Stomach (tissue), 8 donors: ENCODE measurements at regions not wholly inside any gene's neighbourhood (a gene's known extent, or its start where the extent isn't known, plus 50 kb on each side); places are given as distances from the start of the nearest gene placed in this dataset.

Experiments
- DNase-seq, 2 donors: peaks; one replicate each; pipeline versions ENCODE4 v3.0.0 to v3.0.0-alpha.2; 2013 to 2019
- H3K27ac ChIP-seq, 5 donors: fragments of 200-600 bp in 4 of 5; sonication (generic) in 4 of 5; one replicate each; pipeline ENCODE4 v1.5.1; 2013 to 2019; ENCODE audit warnings: mild to moderate bottlenecking in 1 of 5, moderate library complexity in 1 of 5
- H3K27me3 ChIP-seq, 3 donors: fragments of 200-600 bp; sonication (generic); one replicate each; pipeline ENCODE4 v1.5.1; 2017 to 2019; ENCODE audit warnings: mixed run types in 1 of 3
- H3K36me3 ChIP-seq, 4 donors: fragments of 200-600 bp; sonication (generic); 1 replicate in 3 of 4; 2 replicates in 1 of 4; pipeline ENCODE4 v1.5.1; 2016 to 2019
- H3K4me1 ChIP-seq, 4 donors: fragments of 200-600 bp; sonication (generic); one replicate each; pipeline ENCODE4 v1.5.1; 2016 to 2019
- H3K4me3 ChIP-seq, 4 donors: fragments of 200-600 bp; sonication (generic) in 3 of 4; one replicate each; pipeline ENCODE4 v1.5.1; 2016 to 2019; ENCODE audit warnings: mild to moderate bottlenecking in 1 of 4
- H3K9me3 ChIP-seq, 4 donors: fragments of 200-600 bp; sonication (generic); one replicate each; pipeline ENCODE4 v1.5.1; 2016 to 2019
- EP300 ChIP-seq: sonication (generic); formaldehyde crosslinking; IDR thresholded peaks from one replicate; pipeline ENCODE4 v1.6.1; 2017; ENCODE audit warnings: antibody characterized with exemption
- POLR2A ChIP-seq, 4 donors: fragments of 450-650 bp; IDR thresholded peaks; one replicate each; pipeline ENCODE4 v1.6.1; 2016; ENCODE audit warnings: antibody characterized with exemption in 4 of 4, control low read depth in 2 of 4, mild to moderate bottlenecking in 1 of 4, moderate library complexity in 1 of 4
- POLR2AphosphoS5 ChIP-seq, 3 donors: sonication (generic); formaldehyde crosslinking; IDR thresholded peaks; one replicate each; pipeline ENCODE4 v1.6.1; 2016; ENCODE audit warnings: antibody characterized with exemption in 3 of 3
- WGBS, 5 donors: extraction: QIAGEN DNeasy Blood & Tissue Kit in 3 of 5; methylation state at CpG; one replicate each; pipeline versions ENCODE4 v1.1.5 to v1.1.7; 2013 to 2018; 5-methylcytosine and 5-hydroxymethylcytosine counted together
- intact Hi-C: fragments of 100-400 bp; cut with DNase I; formaldehyde crosslinking; loops from one replicate; pipeline ENCODE4 v1.15.1; 2023; ENCODE audit warnings: low total_unique reads
- TF ChIP-seq, protein P1 (sequence below), 7 experiments: fragments of 450-650 bp in 4 of 7; fragments of 200-600 bp in 3 of 7; sonication (generic) in 3 of 7; IDR thresholded peaks; one replicate each; pipeline ENCODE4 v1.5.1; 2016 to 2019; ENCODE audit warnings: antibody characterized with exemption in 7 of 7, control low read depth in 2 of 7, mild to moderate bottlenecking in 1 of 7
- donor health status: healthy with polysubstance abuse.
- donor health status: Bipolar disorder and iron deficiency.
- donor health status: healthy.

DNA sequence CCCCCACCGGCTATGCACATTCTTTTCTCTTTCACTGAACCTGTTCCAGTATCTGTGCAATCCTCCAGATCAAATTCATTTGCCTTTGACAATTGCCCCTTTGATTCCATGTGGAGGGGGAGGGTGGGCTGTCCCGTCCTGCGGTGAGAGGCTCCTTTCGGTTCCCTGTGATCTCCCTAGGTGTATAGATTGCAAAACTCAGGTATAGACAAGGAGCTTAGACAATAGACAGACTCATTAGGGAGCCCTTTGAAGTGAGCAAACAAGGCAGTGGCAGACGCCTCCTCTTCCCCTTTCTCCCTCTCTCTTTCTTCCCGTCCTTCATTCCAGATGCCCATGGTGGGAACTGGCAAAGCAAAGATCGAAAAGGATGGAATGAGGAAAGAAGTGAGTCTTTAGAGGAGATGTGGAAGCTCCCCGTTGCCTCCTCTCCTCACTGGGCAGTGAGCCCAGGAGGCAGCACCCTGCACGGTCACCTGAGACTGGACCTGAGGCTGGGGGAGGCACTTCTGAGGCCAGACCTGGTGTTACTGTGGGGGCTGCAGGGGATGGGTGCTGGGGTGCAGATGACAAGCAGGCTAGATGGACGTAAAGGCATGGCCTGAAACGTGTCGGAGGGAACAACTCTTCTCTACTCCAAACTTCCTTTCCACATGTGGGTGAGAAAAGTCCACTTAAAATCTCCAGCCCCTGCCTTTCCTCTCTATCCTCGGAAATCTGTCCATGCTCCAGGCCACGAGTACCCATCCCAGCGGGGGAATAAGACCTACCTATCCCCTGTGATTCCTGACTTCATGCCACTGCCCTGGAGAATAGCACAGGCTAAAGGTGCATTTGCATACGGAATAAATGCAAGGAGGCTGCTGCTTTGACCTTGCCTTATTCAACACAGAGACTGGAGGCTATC lies 256.6 kb upstream of the FOXQ1 start:
- TF ChIP-seq EP300: no peak
- no peak for TF ChIP-seq POLR2A (IDR thresholded peaks at IDR 0.05)
- TF ChIP-seq POLR2AphosphoS5 (IDR thresholded peaks at IDR 0.05): no peak
- TF ChIP-seq, protein P1, sequence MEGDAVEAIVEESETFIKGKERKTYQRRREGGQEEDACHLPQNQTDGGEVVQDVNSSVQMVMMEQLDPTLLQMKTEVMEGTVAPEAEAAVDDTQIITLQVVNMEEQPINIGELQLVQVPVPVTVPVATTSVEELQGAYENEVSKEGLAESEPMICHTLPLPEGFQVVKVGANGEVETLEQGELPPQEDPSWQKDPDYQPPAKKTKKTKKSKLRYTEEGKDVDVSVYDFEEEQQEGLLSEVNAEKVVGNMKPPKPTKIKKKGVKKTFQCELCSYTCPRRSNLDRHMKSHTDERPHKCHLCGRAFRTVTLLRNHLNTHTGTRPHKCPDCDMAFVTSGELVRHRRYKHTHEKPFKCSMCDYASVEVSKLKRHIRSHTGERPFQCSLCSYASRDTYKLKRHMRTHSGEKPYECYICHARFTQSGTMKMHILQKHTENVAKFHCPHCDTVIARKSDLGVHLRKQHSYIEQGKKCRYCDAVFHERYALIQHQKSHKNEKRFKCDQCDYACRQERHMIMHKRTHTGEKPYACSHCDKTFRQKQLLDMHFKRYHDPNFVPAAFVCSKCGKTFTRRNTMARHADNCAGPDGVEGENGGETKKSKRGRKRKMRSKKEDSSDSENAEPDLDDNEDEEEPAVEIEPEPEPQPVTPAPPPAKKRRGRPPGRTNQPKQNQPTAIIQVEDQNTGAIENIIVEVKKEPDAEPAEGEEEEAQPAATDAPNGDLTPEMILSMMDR (IDR thresholded peaks at IDR 0.05): no peak
- no peak overlapping the region for H3K27ac ChIP-seq
- H3K27me3 ChIP-seq: no peaks in the 10 kb centered on the region
- intact Hi-C loops: no loop called here
- H3K4me1 ChIP-seq: peaks cover 0 to 14% (median 0%) of the 10 kb centered on the region in 4 donors
- DNase-seq: no peak
- no peaks in the 10 kb centered on the region for H3K9me3 ChIP-seq
- 46 to 58% (median 55%) methylated on average over 16 of the region's 16 CpGs for WGBS, 5 donors
- no peaks in the 10 kb centered on the region for H3K36me3 ChIP-seq
- no peak overlapping the region for H3K4me3 ChIP-seq

DNA sequence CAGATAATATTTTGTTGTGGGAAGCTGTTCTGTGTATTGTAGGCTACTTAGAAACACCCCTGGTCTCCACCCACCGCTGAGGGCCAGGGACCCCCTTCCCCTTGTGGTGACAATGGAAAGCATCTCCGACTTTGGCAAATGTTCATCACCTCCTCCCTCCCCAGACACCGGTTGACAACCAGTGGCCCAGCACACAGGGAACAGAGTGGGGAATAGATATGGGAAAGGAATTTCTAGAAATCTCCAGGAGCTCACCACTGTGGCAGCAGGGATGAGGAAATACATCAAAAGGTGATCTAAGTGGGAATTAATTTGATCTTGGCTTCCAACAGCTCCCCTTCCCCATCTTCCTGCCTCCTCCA lies 257.3 kb upstream of the FOXQ1 start:
- no peaks in the 10 kb centered on the region for H3K27me3 ChIP-seq
- 69 to 92% (median 81%) methylated on average over 3 of the region's 3 CpGs for WGBS, 5 donors
- TF ChIP-seq POLR2A (IDR thresholded peaks at IDR 0.05): no peak
- TF ChIP-seq POLR2AphosphoS5 (IDR thresholded peaks at IDR 0.05): no peak
- TF ChIP-seq, protein P1 (IDR thresholded peaks at IDR 0.05): no peak
- TF ChIP-seq EP300: no peak
- H3K4me3 ChIP-seq: no peak overlapping the region
- H3K4me1 ChIP-seq: peaks cover 0 to 14% (median 0%) of the 10 kb centered on the region in 4 donors
- no peaks in the 10 kb centered on the region for H3K9me3 ChIP-seq
- no peaks in the 10 kb centered on the region for H3K36me3 ChIP-seq
- no peak overlapping the region for H3K27ac ChIP-seq
- no peak for DNase-seq
- intact Hi-C loops: no loop called here

DNA sequence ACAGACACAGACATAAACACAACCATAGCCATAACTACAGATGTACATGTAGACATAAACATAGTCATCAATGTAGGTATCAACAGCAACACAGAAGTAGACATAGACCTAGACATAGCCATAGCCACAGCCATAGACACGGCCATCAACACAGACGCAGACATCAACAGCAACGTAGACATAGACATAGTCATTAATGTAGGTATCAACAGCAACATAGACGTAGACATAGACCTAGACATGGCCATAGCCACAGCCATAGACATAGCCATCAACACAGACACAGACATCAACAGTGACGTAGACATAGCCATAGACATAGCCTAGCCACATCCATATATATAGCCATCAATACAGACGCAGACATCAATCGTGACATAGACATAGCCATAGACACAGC lies 258.3 kb upstream of the FOXQ1 start:
- TF ChIP-seq EP300 (no peak), POLR2A (IDR thresholded peaks at IDR 0.05) (no peak), POLR2AphosphoS5 (IDR thresholded peaks at IDR 0.05) (no peak)
- TF ChIP-seq, protein P1 (IDR thresholded peaks at IDR 0.05): no peak
- Histone ChIP-seq H3K9me3 (no peaks in the 10 kb centered on the region), H3K27me3 (no peaks in the 10 kb centered on the region), H3K4me3 (no peak overlapping the region), H3K4me1 (peaks cover 0 to 16% (median under 1%) of the 10 kb centered on the region in 4 donors), H3K27ac (no peak overlapping the region), H3K36me3 (no peaks in the 10 kb centered on the region)
- 67 to 77% (median 71%) methylated on average over 7 of the region's 7 CpGs for WGBS, 5 donors
- intact Hi-C loops: no loop called here
- no peak for DNase-seq

DNA sequence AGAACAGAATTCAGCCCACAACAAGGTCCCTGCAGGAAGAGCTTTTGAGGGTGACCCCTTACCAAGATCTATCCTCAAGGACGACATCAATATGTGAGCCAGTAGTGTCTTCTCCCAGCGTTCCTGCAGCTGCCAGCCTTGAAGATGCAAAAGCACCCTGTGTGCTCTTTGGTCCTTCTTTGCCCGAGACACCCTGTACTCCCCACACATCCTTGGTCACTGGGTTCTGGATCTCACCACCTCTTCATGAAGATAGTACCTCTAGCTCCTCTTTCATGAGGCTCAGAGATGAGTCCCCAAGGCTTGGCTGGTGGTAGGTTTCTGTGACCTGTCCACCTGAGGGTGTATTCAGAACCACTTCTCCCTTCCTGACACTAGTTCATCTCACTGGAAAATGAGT lies 259.6 kb upstream of the FOXQ1 start:
- Histone ChIP-seq H3K36me3 (no peaks in the 10 kb centered on the region), H3K27ac (no peak overlapping the region), H3K4me3 (no peak overlapping the region), H3K4me1 (peaks cover 7 to 28% (median 10%) of the 10 kb centered on the region in 4 donors), H3K9me3 (no peaks in the 10 kb centered on the region), H3K27me3 (no peaks in the 10 kb centered on the region)
- TF ChIP-seq POLR2A (IDR thresholded peaks at IDR 0.05) (no peak), POLR2AphosphoS5 (IDR thresholded peaks at IDR 0.05) (no peak), EP300 (no peak)
- TF ChIP-seq, protein P1 (IDR thresholded peaks at IDR 0.05): no peak
- no peak for DNase-seq
- 88 to 96% (median 93%) methylated on average over 3 of the region's 3 CpGs for WGBS, 5 donors
- intact Hi-C loops: no loop called here
